ENCODE measurements at regions not wholly inside any gene's neighbourhood (a gene's known extent, or its start where the extent isn't known, plus 50 kb on each side); places are given as distances from the start of the nearest gene placed in this dataset.

- TF ChIP-seq, protein P1, sequence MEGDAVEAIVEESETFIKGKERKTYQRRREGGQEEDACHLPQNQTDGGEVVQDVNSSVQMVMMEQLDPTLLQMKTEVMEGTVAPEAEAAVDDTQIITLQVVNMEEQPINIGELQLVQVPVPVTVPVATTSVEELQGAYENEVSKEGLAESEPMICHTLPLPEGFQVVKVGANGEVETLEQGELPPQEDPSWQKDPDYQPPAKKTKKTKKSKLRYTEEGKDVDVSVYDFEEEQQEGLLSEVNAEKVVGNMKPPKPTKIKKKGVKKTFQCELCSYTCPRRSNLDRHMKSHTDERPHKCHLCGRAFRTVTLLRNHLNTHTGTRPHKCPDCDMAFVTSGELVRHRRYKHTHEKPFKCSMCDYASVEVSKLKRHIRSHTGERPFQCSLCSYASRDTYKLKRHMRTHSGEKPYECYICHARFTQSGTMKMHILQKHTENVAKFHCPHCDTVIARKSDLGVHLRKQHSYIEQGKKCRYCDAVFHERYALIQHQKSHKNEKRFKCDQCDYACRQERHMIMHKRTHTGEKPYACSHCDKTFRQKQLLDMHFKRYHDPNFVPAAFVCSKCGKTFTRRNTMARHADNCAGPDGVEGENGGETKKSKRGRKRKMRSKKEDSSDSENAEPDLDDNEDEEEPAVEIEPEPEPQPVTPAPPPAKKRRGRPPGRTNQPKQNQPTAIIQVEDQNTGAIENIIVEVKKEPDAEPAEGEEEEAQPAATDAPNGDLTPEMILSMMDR (IDR thresholded peaks at IDR 0.05 in 8 of 11, conservative IDR thresholded peaks at IDR 0.05 in 3 of 11), result no peak
- TF ChIP-seq POLR2A (IDR thresholded peaks at IDR 0.05) (no peak), POLR2AphosphoS5 (IDR thresholded peaks at IDR 0.05) (no peak)
Measured at GRCh38 chr2:45154606-45155155, 145.4 kb upstream of the SIX2 start.

Data from spleen (tissue), 7 donors.